ENCODE measurements at regions not wholly inside any gene's neighbourhood (a gene's known extent, or its start where the extent isn't known, plus 50 kb on each side); places are given as distances from the start of the nearest gene placed in this dataset.

DNA sequence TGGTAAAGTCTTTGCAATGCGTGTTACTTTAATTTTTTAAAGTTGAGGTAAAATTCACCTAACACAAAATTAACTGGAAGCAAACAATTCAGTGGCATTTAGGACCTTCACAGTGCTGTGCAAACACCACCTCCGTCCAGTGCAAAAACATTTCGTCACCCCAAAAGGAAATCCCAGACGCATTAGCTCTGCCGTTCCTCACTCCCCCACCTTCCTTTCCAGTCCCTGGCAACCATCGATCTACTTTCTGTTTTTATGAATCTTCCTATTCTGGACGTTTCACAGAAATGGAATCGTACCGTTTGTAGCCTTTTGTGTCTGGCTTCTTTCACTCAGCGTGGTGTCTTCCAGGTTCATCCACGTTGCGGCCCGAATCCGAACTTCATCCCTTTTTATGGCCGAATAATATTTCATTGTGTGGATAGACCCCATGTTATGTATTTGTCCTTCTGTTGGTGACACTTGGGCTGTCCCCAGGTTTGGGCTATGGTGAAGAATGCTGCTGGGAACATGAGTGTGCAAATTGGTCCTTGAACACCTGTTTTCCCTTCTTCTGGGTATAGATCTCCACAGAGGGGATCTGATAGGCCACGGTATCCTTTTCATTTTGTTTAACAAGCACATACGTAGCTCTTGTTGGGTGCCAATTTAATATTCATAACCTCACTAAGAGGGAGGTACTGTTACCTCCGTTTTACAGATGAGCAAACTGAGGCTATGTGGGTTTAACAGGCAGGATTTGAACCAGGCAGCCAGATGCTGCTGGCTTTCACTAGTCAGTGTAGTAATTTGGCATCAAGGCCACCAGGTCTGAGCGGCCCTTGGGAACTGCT lies 232.0 kb upstream of the GSE1 start:
- TF ChIP-seq, protein P1, sequence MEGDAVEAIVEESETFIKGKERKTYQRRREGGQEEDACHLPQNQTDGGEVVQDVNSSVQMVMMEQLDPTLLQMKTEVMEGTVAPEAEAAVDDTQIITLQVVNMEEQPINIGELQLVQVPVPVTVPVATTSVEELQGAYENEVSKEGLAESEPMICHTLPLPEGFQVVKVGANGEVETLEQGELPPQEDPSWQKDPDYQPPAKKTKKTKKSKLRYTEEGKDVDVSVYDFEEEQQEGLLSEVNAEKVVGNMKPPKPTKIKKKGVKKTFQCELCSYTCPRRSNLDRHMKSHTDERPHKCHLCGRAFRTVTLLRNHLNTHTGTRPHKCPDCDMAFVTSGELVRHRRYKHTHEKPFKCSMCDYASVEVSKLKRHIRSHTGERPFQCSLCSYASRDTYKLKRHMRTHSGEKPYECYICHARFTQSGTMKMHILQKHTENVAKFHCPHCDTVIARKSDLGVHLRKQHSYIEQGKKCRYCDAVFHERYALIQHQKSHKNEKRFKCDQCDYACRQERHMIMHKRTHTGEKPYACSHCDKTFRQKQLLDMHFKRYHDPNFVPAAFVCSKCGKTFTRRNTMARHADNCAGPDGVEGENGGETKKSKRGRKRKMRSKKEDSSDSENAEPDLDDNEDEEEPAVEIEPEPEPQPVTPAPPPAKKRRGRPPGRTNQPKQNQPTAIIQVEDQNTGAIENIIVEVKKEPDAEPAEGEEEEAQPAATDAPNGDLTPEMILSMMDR (IDR thresholded peaks at IDR 0.05): no peak
- no peak for TF ChIP-seq POLR2A (IDR thresholded peaks at IDR 0.05)

Measured in lower leg skin (tissue), 3 donors.